SU-DHL-6 (cell line): ENCODE measurements at regions not wholly inside any gene's neighbourhood (a gene's known extent, or its start where the extent isn't known, plus 50 kb on each side); places are given as distances from the start of the nearest gene placed in this dataset.

Source experiments
- H2AFZ ChIP-seq: fragments of 200-600 bp; sonication (generic); 2 replicates; pipeline ENCODE4 v1.6.1; 2014; ENCODE audit warnings: low read depth, mild to moderate bottlenecking, moderate library complexity, mixed read lengths, antibody characterized with exemption, low read length; ENCODE audit not compliant: severe bottlenecking
- H3F3A ChIP-seq: fragments of 200-600 bp; shearing (Covaris generic); 2 replicates; pipeline ENCODE4 v1.6.0; 2016; ENCODE audit warnings: antibody characterized with exemption, mild to moderate bottlenecking; ENCODE audit not compliant: insufficient read depth
- H3K27ac ChIP-seq: fragments of 200-600 bp; sonication (generic); 2 replicates; pipeline ENCODE4 v1.5.1; 2016; ENCODE audit warnings: low read depth, mild to moderate bottlenecking, low read length, moderate library complexity, mixed read lengths
- H3K27me3 ChIP-seq: fragments of 200-600 bp; sonication (generic), shearing (Covaris generic); 2 replicates; pipeline ENCODE4 v1.6.0; 2014; ENCODE audit warnings: mild to moderate bottlenecking, low read length
- H3K36me3 ChIP-seq: fragments of 200-600 bp; sonication (generic); 2 replicates; pipeline ENCODE4 v1.6.1; 2014; ENCODE audit warnings: mild to moderate bottlenecking, low read length, mixed read lengths
- H3K4me2 ChIP-seq: fragments of 300-600, 200-600 bp; shearing (Covaris generic), sonication (generic); 2 replicates; pipeline ENCODE4 v1.6.0; 2014; ENCODE audit warnings: low read length, low read depth, mild to moderate bottlenecking; ENCODE audit not compliant: poor library complexity, severe bottlenecking
- H3K4me3 ChIP-seq: fragments of 200-600 bp; sonication (generic); 2 replicates; pipeline ENCODE4 v1.5.1; 2014; ENCODE audit warnings: antibody characterized with exemption, low read length, mild to moderate bottlenecking, mixed read lengths; ENCODE audit not compliant: insufficient read depth, poor library complexity, severe bottlenecking
- H3K79me2 ChIP-seq: fragments of 200-600 bp; sonication (generic); 2 replicates; pipeline ENCODE4 v1.6.1; 2014; ENCODE audit warnings: mild to moderate bottlenecking, low read length, moderate library complexity; ENCODE audit not compliant: insufficient read depth
- H3K9ac ChIP-seq: fragments of 200-600 bp; sonication (generic); 2 replicates; pipeline ENCODE4 v1.7.0; 2014; ENCODE audit warnings: mild to moderate bottlenecking, low read length
- H3K9me2 ChIP-seq: fragments of 200-600 bp; sonication (generic); replicated peaks from 2 replicates; pipeline ENCODE4 v1.6.1; 2014; ENCODE audit warnings: low read length; ENCODE audit not compliant: insufficient read depth
- H3K9me3 ChIP-seq: fragments of 200-600 bp; sonication (generic); 2 replicates; pipeline ENCODE4 v1.6.1; 2014; ENCODE audit warnings: low read length, mixed read lengths; ENCODE audit not compliant: insufficient read depth
- H4K20me1 ChIP-seq: fragments of 200-600 bp; sonication (generic); 2 replicates; pipeline ENCODE4 v1.6.1; 2014; ENCODE audit warnings: low read depth, mild to moderate bottlenecking, antibody characterized with exemption, low read length, moderate library complexity, mixed read lengths
- EZH2phosphoT487 ChIP-seq: fragments of 200-600 bp; sonication (generic), shearing (Covaris generic); conservative IDR thresholded peaks from 2 replicates; pipeline ENCODE4 v1.6.1; 2018; ENCODE audit warnings: mild to moderate bottlenecking, antibody characterized with exemption, low read length, moderate library complexity, mixed read lengths
- TF ChIP-seq, protein P1 (sequence below): fragments of 200-600 bp; sonication (generic); IDR thresholded peaks from one replicate; pipeline ENCODE4 v1.5.1; 2017; ENCODE audit warnings: antibody characterized with exemption, mild to moderate bottlenecking, low read length, moderate library complexity; ENCODE audit not compliant: insufficient read depth, poor library complexity, severe bottlenecking

DNA sequence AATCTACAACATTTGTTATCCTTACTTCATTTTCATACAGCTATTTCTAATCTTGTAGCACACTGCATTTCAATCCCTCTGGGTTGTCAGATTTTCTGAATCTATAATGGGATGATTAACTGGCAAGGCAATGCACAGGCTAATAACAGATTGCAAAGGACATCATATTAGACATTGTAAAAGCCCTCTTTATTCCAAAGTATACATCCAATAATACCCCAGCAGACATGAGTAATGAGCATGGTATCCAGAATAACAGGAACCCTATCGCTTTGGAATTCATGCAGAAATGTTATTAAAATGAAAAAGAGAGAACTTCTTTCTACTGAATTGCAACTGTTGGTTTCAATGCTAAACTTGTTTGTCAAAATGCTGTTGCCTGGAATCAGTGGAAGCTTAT, 122.9 kb downstream of the C4orf33 start:
- Histone ChIP-seq H3K79me2 (no peaks in the 10 kb centered on the region), H3K9me3 (no peaks in the 10 kb centered on the region), H3F3A (no peaks in the 10 kb centered on the region), H3K4me3 (no peak overlapping the region), H3K9ac (no peak overlapping the region), H3K27ac (no peak overlapping the region), H3K4me2 (no peak overlapping the region), H3K9me2 (no peaks in the 10 kb centered on the region), H3K36me3 (no peaks in the 10 kb centered on the region), H3K27me3 (no peaks in the 10 kb centered on the region), H2AFZ (no peak overlapping the region), H4K20me1 (no peaks in the 10 kb centered on the region)
- TF ChIP-seq, protein P1, sequence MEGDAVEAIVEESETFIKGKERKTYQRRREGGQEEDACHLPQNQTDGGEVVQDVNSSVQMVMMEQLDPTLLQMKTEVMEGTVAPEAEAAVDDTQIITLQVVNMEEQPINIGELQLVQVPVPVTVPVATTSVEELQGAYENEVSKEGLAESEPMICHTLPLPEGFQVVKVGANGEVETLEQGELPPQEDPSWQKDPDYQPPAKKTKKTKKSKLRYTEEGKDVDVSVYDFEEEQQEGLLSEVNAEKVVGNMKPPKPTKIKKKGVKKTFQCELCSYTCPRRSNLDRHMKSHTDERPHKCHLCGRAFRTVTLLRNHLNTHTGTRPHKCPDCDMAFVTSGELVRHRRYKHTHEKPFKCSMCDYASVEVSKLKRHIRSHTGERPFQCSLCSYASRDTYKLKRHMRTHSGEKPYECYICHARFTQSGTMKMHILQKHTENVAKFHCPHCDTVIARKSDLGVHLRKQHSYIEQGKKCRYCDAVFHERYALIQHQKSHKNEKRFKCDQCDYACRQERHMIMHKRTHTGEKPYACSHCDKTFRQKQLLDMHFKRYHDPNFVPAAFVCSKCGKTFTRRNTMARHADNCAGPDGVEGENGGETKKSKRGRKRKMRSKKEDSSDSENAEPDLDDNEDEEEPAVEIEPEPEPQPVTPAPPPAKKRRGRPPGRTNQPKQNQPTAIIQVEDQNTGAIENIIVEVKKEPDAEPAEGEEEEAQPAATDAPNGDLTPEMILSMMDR = no peak

DNA sequence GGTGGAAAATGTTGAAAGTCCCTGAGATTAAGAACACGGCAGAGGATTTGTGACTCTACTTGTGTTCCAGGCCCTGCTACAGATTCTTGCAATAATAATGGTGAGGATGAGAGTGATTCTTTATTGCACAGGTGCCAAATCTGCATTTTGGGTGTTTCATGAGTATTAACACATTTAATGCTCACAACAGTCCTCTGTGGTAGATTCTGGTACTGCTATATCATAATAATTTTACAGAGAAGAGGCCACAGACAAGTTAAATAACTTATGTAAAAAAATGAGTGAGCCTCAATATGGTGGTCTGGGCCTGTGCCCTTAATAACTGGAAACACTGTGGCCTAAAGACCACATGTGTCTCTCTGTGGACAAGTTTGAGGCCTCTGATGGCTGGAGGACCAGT, 124.3 kb downstream of the C4orf33 start:
- Histone ChIP-seq H3K9ac (no peak overlapping the region), H4K20me1 (no peaks in the 10 kb centered on the region), H2AFZ (no peak overlapping the region), H3K4me2 (no peak overlapping the region), H3K36me3 (no peaks in the 10 kb centered on the region), H3K79me2 (no peaks in the 10 kb centered on the region), H3K9me2 (no peaks in the 10 kb centered on the region), H3K4me3 (no peak overlapping the region), H3K27ac (no peak overlapping the region), H3K9me3 (no peaks in the 10 kb centered on the region), H3F3A (no peaks in the 10 kb centered on the region), H3K27me3 (no peaks in the 10 kb centered on the region)
- no peak for TF ChIP-seq EZH2phosphoT487
- TF ChIP-seq, protein P1 = no peak

DNA sequence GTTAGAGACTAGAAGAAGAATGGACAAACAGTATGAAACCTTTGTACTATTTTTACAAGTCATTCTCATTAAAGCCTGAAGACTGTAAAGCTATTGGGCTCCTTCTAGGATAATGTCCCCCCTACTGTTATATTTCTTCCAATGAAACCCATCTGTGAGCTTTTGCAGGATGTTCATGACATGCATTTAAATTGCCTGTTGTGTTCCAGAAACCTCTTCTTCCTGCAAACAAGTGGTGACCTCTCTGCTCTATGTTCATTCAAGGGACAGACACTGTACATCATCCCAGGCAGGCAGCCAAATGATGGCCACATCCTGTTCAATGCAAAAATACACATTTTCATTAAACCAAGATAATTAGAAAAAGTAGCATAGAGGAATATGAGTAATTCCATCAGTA, 128.0 kb downstream of the C4orf33 start:
- H4K20me1 ChIP-seq = no peaks in the 10 kb centered on the region
- H3K4me3 ChIP-seq = no peak overlapping the region
- no peak overlapping the region for H2AFZ ChIP-seq
- H3F3A ChIP-seq = no peaks in the 10 kb centered on the region
- H3K36me3 ChIP-seq = no peaks in the 10 kb centered on the region
- no peak for TF ChIP-seq EZH2phosphoT487
- TF ChIP-seq, protein P1 = no peak
- H3K4me2 ChIP-seq = no peak overlapping the region
- H3K9ac ChIP-seq = no peak overlapping the region
- no peaks in the 10 kb centered on the region for H3K27me3 ChIP-seq
- H3K79me2 ChIP-seq = no peaks in the 10 kb centered on the region
- no peaks in the 10 kb centered on the region for H3K9me2 ChIP-seq
- H3K9me3 ChIP-seq = no peaks in the 10 kb centered on the region
- no peak overlapping the region for H3K27ac ChIP-seq

DNA sequence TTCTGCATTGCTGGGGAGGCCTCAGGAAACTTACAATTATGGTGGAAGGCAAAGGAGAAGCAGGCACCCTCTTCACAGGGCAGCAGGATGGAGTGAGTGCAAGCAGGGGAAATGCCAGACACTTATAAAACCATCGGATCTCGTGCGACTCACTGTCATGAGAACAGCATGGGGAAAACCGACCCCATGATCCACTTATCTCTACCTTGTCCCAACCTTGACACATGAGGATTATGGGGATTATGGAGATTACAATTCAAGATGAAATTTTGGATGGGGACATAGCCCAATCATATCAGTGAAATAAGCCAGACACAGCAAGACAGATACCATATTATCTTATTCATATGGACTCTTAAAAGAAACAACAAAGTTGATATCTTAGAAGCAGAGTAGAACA, 134.9 kb downstream of the C4orf33 start:
- no peaks in the 10 kb centered on the region for H3K9me2 ChIP-seq
- H3K36me3 ChIP-seq = no peaks in the 10 kb centered on the region
- H2AFZ ChIP-seq = no peak overlapping the region

More for the DNA sequence above, 134.9 kb downstream of the C4orf33 start:
- no peaks in the 10 kb centered on the region for H3K79me2 ChIP-seq
- H3K27me3 ChIP-seq = no peaks in the 10 kb centered on the region
- no peaks in the 10 kb centered on the region for H3F3A ChIP-seq
- H3K27ac ChIP-seq = no peak overlapping the region
- no peaks in the 10 kb centered on the region for H4K20me1 ChIP-seq
- H3K4me2 ChIP-seq = no peak overlapping the region
- H3K9me3 ChIP-seq = no peaks in the 10 kb centered on the region
- H3K4me3 ChIP-seq = no peak overlapping the region
- no peak for TF ChIP-seq EZH2phosphoT487
- TF ChIP-seq, protein P1 = no peak
- no peak overlapping the region for H3K9ac ChIP-seq
